ENCODE measurements at regions not wholly inside any gene's neighbourhood (a gene's known extent, or its start where the extent isn't known, plus 50 kb on each side); places are given as distances from the start of the nearest gene placed in this dataset.
A peak's percentile ranks its signal among the peaks of the same experiment; 100 is the strongest.

DNA sequence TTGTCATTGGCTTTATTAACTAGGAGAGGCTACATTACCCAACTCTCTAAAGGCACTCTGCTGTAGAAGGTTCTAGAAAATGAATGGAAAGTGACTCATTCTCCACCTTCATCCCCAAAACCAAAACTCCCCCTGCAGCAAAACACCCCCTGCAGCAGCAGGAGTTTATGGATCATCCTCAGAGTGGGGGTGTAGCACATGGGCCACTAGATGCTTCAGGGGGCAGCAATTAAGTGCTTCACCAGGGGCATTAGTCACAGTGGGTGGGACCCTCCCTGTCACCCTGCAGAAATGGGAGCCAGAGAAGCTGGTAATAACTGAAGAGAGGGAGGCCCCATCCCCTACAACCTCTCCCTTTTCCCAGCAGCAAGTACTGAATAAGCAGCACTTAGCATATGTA lies 64.5 kb upstream of the MED4 start:
- Histone ChIP-seq H3K4me1 (ENCODE audit: control insufficient read depth, extremely low read depth, insufficient read depth, low read length) (peaks cover 2% of the 10 kb centered on the region), H3K79me2 (ENCODE audit: control insufficient read depth, insufficient read depth, low read length) (no peaks in the 10 kb centered on the region), H2AFZ (ENCODE audit: low read length) (no peak overlapping the region), H3K27ac (ENCODE audit: insufficient read depth, low read length) (no peak overlapping the region), H3K36me3 (ENCODE audit: control insufficient read depth, insufficient read depth, low read length) (no peaks in the 10 kb centered on the region), H3K9ac (ENCODE audit: insufficient read depth, low read length) (no peak overlapping the region), H4K20me1 (ENCODE audit: control insufficient read depth, extremely low read depth, insufficient read depth, low read length) (no peaks in the 10 kb centered on the region), H3K27me3 (ENCODE audit: control insufficient read depth, insufficient read depth, low read length) (no peaks in the 10 kb centered on the region), H3K4me2 (ENCODE audit: extremely low read depth, insufficient read depth, low read length) (no peak overlapping the region), H3K4me3 (replicated peaks in 1 of 4; ENCODE audit: control extremely low read depth in 1 of 4, insufficient read depth in 1 of 4, low read depth in 3 of 4, low read length in 4 of 4) (no peak overlapping the region), H3K9me3 (ENCODE audit: control insufficient read depth, insufficient read depth, low read depth, low read length) (no peaks in the 10 kb centered on the region)
- TF ChIP-seq EZH2 (IDR thresholded peaks at IDR 0.05; ENCODE audit: low read length, missing control alignments): no peak
- peak in 1 of 2 donors; percentile 36 for DNase-seq (ENCODE audit: low read depth in 2 of 2)

GRCh38 chr13:48158915-48159314 lies 64.0 kb upstream of the MED4 start:
- Histone ChIP-seq H3K4me3 (replicated peaks in 1 of 4; ENCODE audit: control extremely low read depth in 1 of 4, insufficient read depth in 1 of 4, low read depth in 3 of 4, low read length in 4 of 4) (no peak overlapping the region), H3K36me3 (ENCODE audit: control insufficient read depth, insufficient read depth, low read length) (no peaks in the 10 kb centered on the region), H3K79me2 (ENCODE audit: control insufficient read depth, insufficient read depth, low read length) (no peaks in the 10 kb centered on the region), H2AFZ (ENCODE audit: low read length) (no peak overlapping the region), H4K20me1 (ENCODE audit: control insufficient read depth, extremely low read depth, insufficient read depth, low read length) (no peaks in the 10 kb centered on the region), H3K4me2 (ENCODE audit: extremely low read depth, insufficient read depth, low read length) (no peak overlapping the region), H3K9me3 (ENCODE audit: control insufficient read depth, insufficient read depth, low read depth, low read length) (no peaks in the 10 kb centered on the region), H3K27ac (ENCODE audit: insufficient read depth, low read length) (no peak overlapping the region), H3K27me3 (ENCODE audit: control insufficient read depth, insufficient read depth, low read length) (no peaks in the 10 kb centered on the region), H3K9ac (ENCODE audit: insufficient read depth, low read length) (no peak overlapping the region), H3K4me1 (ENCODE audit: control insufficient read depth, extremely low read depth, insufficient read depth, low read length) (peaks cover 2% of the 10 kb centered on the region)
- TF ChIP-seq EZH2 (IDR thresholded peaks at IDR 0.05; ENCODE audit: low read length, missing control alignments) (no peak), CTCF (conservative IDR thresholded peaks at IDR 0.05 in 1 of 2, IDR thresholded peaks at IDR 0.05 in 1 of 2; ENCODE audit: low read depth in 1 of 2, low read length in 2 of 2) (no peak)
- no peak for DNase-seq (ENCODE audit: low read depth in 2 of 2)

DNA sequence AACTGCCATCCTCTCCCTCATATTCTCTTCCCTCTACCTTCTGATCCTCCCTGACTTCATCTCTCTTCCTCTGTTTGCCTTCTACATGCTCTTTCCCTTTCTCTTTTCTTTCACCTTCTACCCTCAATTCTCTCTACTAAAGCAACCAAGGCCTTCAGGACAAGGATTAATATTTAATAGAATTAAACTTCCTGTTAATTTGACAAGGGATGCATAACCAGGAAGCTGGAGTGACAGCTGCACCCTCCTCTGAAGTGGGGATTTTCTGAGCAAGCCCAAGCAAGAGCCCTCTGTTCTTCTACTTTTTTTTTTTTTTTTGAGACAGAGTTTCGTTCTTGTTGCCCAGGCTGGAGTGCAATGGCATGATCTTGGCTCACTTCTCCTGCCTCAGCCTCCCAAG lies 63.4 kb upstream of the MED4 start:
- TF ChIP-seq CTCF (conservative IDR thresholded peaks at IDR 0.05 in 1 of 2, IDR thresholded peaks at IDR 0.05 in 1 of 2; ENCODE audit: low read depth in 1 of 2, low read length in 2 of 2): no peak
- no peak for TF ChIP-seq EZH2 (IDR thresholded peaks at IDR 0.05; ENCODE audit: low read length, missing control alignments)
- no peaks in the 10 kb centered on the region for H3K9me3 ChIP-seq (ENCODE audit: control insufficient read depth, insufficient read depth, low read depth, low read length)
- no peak overlapping the region for H3K9ac ChIP-seq (ENCODE audit: insufficient read depth, low read length)
- DNase-seq (ENCODE audit: low read depth in 2 of 2): no peak
- H3K4me1 ChIP-seq (ENCODE audit: control insufficient read depth, extremely low read depth, insufficient read depth, low read length): peaks cover 2% of the 10 kb centered on the region
- H2AFZ ChIP-seq (ENCODE audit: low read length): no peak overlapping the region
- no peaks in the 10 kb centered on the region for H3K36me3 ChIP-seq (ENCODE audit: control insufficient read depth, insufficient read depth, low read length)
- no peaks in the 10 kb centered on the region for H3K27me3 ChIP-seq (ENCODE audit: control insufficient read depth, insufficient read depth, low read length)
- no peak overlapping the region for H3K4me3 ChIP-seq (replicated peaks in 1 of 4; ENCODE audit: control extremely low read depth in 1 of 4, insufficient read depth in 1 of 4, low read depth in 3 of 4, low read length in 4 of 4)
- H3K79me2 ChIP-seq (ENCODE audit: control insufficient read depth, insufficient read depth, low read length): no peaks in the 10 kb centered on the region
- no peak overlapping the region for H3K27ac ChIP-seq (ENCODE audit: insufficient read depth, low read length)
- no peak overlapping the region for H3K4me2 ChIP-seq (ENCODE audit: extremely low read depth, insufficient read depth, low read length)
- no peaks in the 10 kb centered on the region for H4K20me1 ChIP-seq (ENCODE audit: control insufficient read depth, extremely low read depth, insufficient read depth, low read length)

All from fibroblast of lung (primary cell).